ENCODE measurements at regions not wholly inside any gene's neighbourhood (a gene's known extent, or its start where the extent isn't known, plus 50 kb on each side); places are given as distances from the start of the nearest gene placed in this dataset.
A peak's percentile ranks its signal among the peaks of the same experiment; 100 is the strongest.

DNA sequence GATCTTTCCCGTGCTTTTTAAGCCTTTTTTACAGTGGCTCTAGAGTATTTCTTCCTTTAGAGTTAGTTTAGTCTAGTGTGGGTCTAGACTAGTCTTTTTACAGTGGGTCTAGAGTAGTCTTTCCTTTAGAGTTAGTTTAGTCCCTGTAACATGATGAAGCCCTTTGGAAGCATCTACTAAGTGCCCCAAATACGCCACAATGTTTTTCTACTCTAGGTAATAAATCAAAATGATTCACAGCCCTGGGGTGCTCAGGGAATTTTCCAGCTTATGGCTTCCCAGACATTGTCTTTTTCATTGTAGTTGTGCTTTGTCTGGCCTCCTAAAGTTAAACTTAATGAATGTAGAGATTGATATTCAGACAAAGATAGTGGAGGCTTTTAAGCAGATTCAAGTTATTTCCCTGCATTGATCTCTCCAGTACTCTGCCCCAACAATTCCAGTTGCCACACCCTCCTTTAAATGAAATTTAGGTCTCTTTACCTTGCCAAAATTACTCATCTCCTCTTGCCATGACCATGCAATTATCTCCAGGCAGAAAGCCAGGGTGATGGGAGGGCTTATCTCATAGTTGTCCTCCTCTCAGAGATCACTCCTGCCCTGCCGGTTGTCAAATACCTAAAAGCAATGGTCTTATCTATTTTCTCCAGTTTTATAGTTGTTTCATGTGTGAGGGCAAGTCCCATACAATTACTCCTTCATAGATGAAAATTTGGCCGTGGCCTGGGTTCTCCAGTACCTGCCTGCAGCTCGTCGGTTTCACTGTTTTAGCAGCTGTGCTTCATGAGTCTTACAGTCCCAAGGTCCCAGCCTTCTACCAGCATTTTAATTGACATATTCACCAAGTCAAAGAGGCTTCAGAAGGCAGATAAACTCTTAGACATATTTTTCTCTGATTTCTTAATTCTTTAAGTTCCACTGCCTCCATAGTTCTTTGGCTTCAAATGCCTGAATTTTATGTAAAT, 794.0 kb upstream of the COX7C start (continued):
- TF ChIP-seq, protein P1, sequence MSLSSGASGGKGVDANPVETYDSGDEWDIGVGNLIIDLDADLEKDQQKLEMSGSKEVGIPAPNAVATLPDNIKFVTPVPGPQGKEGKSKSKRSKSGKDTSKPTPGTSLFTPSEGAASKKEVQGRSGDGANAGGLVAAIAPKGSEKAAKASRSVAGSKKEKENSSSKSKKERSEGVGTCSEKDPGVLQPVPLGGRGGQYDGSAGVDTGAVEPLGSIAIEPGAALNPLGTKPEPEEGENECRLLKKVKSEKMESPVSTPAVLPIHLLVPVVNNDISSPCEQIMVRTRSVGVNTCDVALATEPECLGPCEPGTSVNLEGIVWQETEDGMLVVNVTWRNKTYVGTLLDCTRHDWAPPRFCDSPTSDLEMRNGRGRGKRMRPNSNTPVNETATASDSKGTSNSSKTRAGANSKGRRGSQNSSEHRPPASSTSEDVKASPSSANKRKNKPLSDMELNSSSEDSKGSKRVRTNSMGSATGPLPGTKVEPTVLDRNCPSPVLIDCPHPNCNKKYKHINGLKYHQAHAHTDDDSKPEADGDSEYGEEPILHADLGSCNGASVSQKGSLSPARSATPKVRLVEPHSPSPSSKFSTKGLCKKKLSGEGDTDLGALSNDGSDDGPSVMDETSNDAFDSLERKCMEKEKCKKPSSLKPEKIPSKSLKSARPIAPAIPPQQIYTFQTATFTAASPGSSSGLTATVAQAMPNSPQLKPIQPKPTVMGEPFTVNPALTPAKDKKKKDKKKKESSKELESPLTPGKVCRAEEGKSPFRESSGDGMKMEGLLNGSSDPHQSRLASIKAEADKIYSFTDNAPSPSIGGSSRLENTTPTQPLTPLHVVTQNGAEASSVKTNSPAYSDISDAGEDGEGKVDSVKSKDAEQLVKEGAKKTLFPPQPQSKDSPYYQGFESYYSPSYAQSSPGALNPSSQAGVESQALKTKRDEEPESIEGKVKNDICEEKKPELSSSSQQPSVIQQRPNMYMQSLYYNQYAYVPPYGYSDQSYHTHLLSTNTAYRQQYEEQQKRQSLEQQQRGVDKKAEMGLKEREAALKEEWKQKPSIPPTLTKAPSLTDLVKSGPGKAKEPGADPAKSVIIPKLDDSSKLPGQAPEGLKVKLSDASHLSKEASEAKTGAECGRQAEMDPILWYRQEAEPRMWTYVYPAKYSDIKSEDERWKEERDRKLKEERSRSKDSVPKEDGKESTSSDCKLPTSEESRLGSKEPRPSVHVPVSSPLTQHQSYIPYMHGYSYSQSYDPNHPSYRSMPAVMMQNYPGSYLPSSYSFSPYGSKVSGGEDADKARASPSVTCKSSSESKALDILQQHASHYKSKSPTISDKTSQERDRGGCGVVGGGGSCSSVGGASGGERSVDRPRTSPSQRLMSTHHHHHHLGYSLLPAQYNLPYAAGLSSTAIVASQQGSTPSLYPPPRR (CRISPR knock-in tag; IDR thresholded peaks at IDR 0.05; ENCODE audit: borderline replicate concordance): no peak
- TF ChIP-seq, protein P2, sequence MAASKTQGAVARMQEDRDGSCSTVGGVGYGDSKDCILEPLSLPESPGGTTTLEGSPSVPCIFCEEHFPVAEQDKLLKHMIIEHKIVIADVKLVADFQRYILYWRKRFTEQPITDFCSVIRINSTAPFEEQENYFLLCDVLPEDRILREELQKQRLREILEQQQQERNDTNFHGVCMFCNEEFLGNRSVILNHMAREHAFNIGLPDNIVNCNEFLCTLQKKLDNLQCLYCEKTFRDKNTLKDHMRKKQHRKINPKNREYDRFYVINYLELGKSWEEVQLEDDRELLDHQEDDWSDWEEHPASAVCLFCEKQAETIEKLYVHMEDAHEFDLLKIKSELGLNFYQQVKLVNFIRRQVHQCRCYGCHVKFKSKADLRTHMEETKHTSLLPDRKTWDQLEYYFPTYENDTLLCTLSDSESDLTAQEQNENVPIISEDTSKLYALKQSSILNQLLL (CRISPR knock-in tag; IDR thresholded peaks at IDR 0.05; ENCODE audit: borderline replicate concordance): no peak
- TF ChIP-seq TEAD1 (CRISPR knock-in tag; IDR thresholded peaks at IDR 0.05): no peak
- TF ChIP-seq ZNF324 (CRISPR knock-in tag; IDR thresholded peaks at IDR 0.05): no peak
- TF ChIP-seq C11orf30 (IDR thresholded peaks at IDR 0.05; ENCODE audit: low read depth): peak; percentile 61
- TF ChIP-seq, protein P3, sequence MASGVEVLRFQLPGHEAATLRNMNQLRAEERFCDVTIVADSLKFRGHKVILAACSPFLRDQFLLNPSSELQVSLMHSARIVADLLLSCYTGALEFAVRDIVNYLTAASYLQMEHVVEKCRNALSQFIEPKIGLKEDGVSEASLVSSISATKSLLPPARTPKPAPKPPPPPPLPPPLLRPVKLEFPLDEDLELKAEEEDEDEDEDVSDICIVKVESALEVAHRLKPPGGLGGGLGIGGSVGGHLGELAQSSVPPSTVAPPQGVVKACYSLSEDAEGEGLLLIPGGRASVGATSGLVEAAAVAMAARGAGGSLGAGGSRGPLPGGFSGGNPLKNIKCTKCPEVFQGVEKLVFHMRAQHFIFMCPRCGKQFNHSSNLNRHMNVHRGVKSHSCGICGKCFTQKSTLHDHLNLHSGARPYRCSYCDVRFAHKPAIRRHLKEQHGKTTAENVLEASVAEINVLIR (CRISPR knock-in tag; IDR thresholded peaks at IDR 0.05): no peak
- TF ChIP-seq MEF2A (IDR thresholded peaks at IDR 0.05; ENCODE audit: control insufficient read depth, low read depth, low read length): no peak
- TF ChIP-seq TARDBP (IDR thresholded peaks at IDR 0.05): no peak
- TF ChIP-seq HMGN3 (IDR thresholded peaks at IDR 0.05; ENCODE audit: borderline replicate concordance, extremely low read depth, insufficient read length, low read depth, low read length): no peak
- no peak for TF ChIP-seq TBP (optimal IDR thresholded peaks at IDR 0.05; ENCODE audit: low read depth, low read length)
- no peak for TF ChIP-seq CBX8 (IDR thresholded peaks at IDR 0.05; ENCODE audit: borderline replicate concordance, extremely low read depth, low read depth, low read length, poor library complexity, severe bottlenecking)
- TF ChIP-seq TCF3 (CRISPR knock-in tag; IDR thresholded peaks at IDR 0.05): peak; percentile 57
- TF ChIP-seq, protein P4, sequence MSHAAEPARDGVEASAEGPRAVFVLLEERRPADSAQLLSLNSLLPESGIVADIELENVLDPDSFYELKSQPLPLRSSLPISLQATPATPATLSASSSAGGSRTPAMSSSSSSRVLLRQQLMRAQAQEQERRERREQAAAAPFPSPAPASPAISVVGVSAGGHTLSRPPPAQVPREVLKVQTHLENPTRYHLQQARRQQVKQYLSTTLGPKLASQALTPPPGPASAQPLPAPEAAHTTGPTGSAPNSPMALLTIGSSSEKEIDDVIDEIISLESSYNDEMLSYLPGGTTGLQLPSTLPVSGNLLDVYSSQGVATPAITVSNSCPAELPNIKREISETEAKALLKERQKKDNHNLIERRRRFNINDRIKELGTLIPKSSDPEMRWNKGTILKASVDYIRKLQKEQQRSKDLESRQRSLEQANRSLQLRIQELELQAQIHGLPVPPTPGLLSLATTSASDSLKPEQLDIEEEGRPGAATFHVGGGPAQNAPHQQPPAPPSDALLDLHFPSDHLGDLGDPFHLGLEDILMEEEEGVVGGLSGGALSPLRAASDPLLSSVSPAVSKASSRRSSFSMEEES (CRISPR knock-in tag; IDR thresholded peaks at IDR 0.05): no peak
- no peak for TF ChIP-seq DACH1 (IDR thresholded peaks at IDR 0.05; ENCODE audit: partially characterized antibody)
